ENCODE measurements at regions not wholly inside any gene's neighbourhood (a gene's known extent, or its start where the extent isn't known, plus 50 kb on each side); places are given as distances from the start of the nearest gene placed in this dataset.
"Not testable (repeated sequence)": the region's sequence is repeated elsewhere in the genome, so short reads cannot be mapped to it uniquely, and the experiment has no call there.

- no peak for DNase-seq
These were observed 216.7 kb upstream of the KLF14 start for GRCh38 chr7:130950741-130951140.

GRCh38 chr7:130951303-130951975 is 217.4 kb upstream of the KLF14 start:
- no peak for DNase-seq

GRCh38 chr7:130951976-130952876 is 218.2 kb upstream of the KLF14 start:
- DNase-seq = no peak

- DNase-seq = no peak
These were observed 219.2 kb upstream of the KLF14 start for GRCh38 chr7:130953196-130953595.

GRCh38 chr7:130954918-130955564 is 221.0 kb upstream of the KLF14 start:
- no peak for DNase-seq

GRCh38 chr7:130955565-130955919 is 221.5 kb upstream of the KLF14 start:
- no peak for DNase-seq

- DNase-seq = no peak
These were observed 222.6 kb upstream of the KLF14 start for GRCh38 chr7:130956417-130957136.

- no peak for DNase-seq
These were observed 223.1 kb upstream of the KLF14 start for GRCh38 chr7:130957137-130957513.

GRCh38 chr7:130957722-130958435 is 223.9 kb upstream of the KLF14 start:
- not testable (repeated sequence) for DNase-seq

GRCh38 chr7:130958846-130959245 is 224.8 kb upstream of the KLF14 start:
- no peak for DNase-seq

GRCh38 chr7:130959743-130960207 is 225.8 kb upstream of the KLF14 start:
- DNase-seq = no peak

- no peak for DNase-seq
These were observed 226.4 kb upstream of the KLF14 start for GRCh38 chr7:130960208-130960988.

GRCh38 chr7:130961128-130961601 is 227.2 kb upstream of the KLF14 start:
- DNase-seq = peak; percentile 45

GRCh38 chr7:130962109-130962508 is 228.1 kb upstream of the KLF14 start:
- DNase-seq = no peak

- DNase-seq = no peak
These were observed 229.3 kb upstream of the KLF14 start for GRCh38 chr7:130963339-130963738.

- DNase-seq = no peak
These were observed 231.5 kb upstream of the KLF14 start for GRCh38 chr7:130965515-130965914.

GRCh38 chr7:130966246-130967009 is 232.4 kb upstream of the KLF14 start:
- no peak for DNase-seq

- no peak for DNase-seq
These were observed 236.2 kb upstream of the KLF14 start for GRCh38 chr7:130970196-130970595.

GRCh38 chr7:130970696-130971095 is 236.7 kb upstream of the KLF14 start:
- DNase-seq = no peak

- no peak for DNase-seq
These were observed 237.3 kb upstream of the KLF14 start for GRCh38 chr7:130971297-130971696.

- no peak for DNase-seq
These were observed 238.2 kb upstream of the KLF14 start for GRCh38 chr7:130972201-130972600.

All from activated CD4-positive, alpha-beta T cell treated with anti-CD3 and anti-CD28 coated beads for 1 hour (primary cell).